OCI-LY3 (cell line): ENCODE measurements at regions not wholly inside any gene's neighbourhood (a gene's known extent, or its start where the extent isn't known, plus 50 kb on each side); places are given as distances from the start of the nearest gene placed in this dataset.

ENCODE experiments used
- H2AFZ ChIP-seq: fragments of 200-600, 300-600 bp; shearing (Covaris generic); 2 replicates; pipeline ENCODE4 v1.6.0; 2014; ENCODE audit warnings: antibody characterized with exemption, low read depth, low read length
- H3K27ac ChIP-seq: fragments of 200-600, 300-600 bp; sonication (generic); 2 replicates; pipeline ENCODE4 v1.5.1; 2014; ENCODE audit warnings: mild to moderate bottlenecking, low read length, moderate library complexity, mixed read lengths
- H3K27me3 ChIP-seq: fragments of 200-600, 300-600 bp; sonication (generic); 2 replicates; pipeline ENCODE4 v1.6.1; 2014; ENCODE audit warnings: low read depth, low read length, mixed read lengths
- H3K36me3 ChIP-seq: fragments of 200-600, 300-600 bp; sonication (generic); replicated peaks from 2 replicates; pipeline ENCODE3; 2014; ENCODE audit warnings: low read depth, low read length, mixed read lengths
- H3K4me1 ChIP-seq: fragments of 300-600, 200-600 bp; sonication (generic); 2 replicates; pipeline ENCODE4 v1.6.1; 2014; ENCODE audit warnings: low read length, mixed read lengths
- H3K4me2 ChIP-seq: fragments of 200-600, 300-600 bp; sonication (generic); 2 replicates; pipeline ENCODE4 v1.6.1; 2014; ENCODE audit warnings: low read length, mixed read lengths
- H3K4me3 ChIP-seq: fragments of 300-600, 200-600 bp; sonication (generic); 2 replicates; pipeline ENCODE4 v1.5.1; 2014; ENCODE audit warnings: antibody characterized with exemption, mild to moderate bottlenecking, low read length, moderate library complexity
- H3K79me2 ChIP-seq: fragments of 300-600, 200-600 bp; shearing (Covaris generic); 2 replicates; pipeline ENCODE4 v1.6.1; 2014; ENCODE audit warnings: mild to moderate bottlenecking, low read length, mixed read lengths
- H3K9ac ChIP-seq: fragments of 300-600, 200-600 bp; shearing (Covaris generic); 2 replicates; pipeline ENCODE4 v1.6.0; 2014; ENCODE audit warnings: mild to moderate bottlenecking, low read length, moderate library complexity
- H3K9me3 ChIP-seq: fragments of 200-600, 300-600 bp; shearing (Covaris generic); 2 replicates; pipeline ENCODE4 v1.6.1; 2014; ENCODE audit warnings: low read length, mixed read lengths; ENCODE audit not compliant: insufficient read depth
- H4K20me1 ChIP-seq: fragments of 200-600, 300-600 bp; sonication (generic); 2 replicates; pipeline ENCODE4 v1.6.1; 2016; ENCODE audit warnings: low read length, mixed read lengths; ENCODE audit not compliant: insufficient read depth
- EZH2phosphoT487 ChIP-seq: fragments of 200-600 bp; shearing (Covaris generic); IDR thresholded peaks from 2 replicates; pipeline ENCODE4 v1.6.1; 2018; ENCODE audit warnings: antibody characterized with exemption, mixed run types, low read depth
- TF ChIP-seq, protein P1 (sequence below): fragments of 200-600, 300-600 bp; sonication (generic); IDR thresholded peaks from 2 replicates; pipeline ENCODE4 v1.5.1; 2014; ENCODE audit warnings: antibody characterized with exemption, low read length, low read depth

DNA sequence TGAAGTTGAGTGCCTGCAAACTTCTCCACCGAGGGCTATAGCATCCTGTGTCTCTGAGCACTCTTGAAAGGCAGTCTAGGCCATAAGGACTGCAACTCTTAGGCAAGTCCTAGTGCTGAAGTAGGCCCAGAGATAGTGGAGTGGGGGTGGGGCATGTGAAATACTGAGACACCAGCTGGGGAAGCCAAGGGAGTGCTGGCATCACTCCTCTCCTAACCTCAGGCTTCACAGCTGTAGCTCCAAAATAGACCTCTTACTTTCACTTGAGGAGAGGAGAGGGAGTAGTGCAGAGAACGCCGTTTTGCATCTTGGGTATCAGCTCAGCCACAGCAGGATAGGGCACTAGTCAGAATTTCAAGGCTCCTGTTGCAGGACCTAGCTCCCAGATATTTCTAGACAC lies 56.2 kb upstream of the CYSLTR1 start:
- Histone ChIP-seq H3K79me2 (no peaks in the 10 kb centered on the region), H3K9me3 (no peaks in the 10 kb centered on the region), H3K4me1 (no peaks in the 10 kb centered on the region), H3K4me2 (no peak overlapping the region), H3K9ac (no peak overlapping the region), H3K4me3 (no peak overlapping the region), H4K20me1 (no peaks in the 10 kb centered on the region), H3K36me3 (no peaks in the 10 kb centered on the region), H3K27ac (no peak overlapping the region), H3K27me3 (no peaks in the 10 kb centered on the region), H2AFZ (no peak overlapping the region)
- TF ChIP-seq, protein P1, sequence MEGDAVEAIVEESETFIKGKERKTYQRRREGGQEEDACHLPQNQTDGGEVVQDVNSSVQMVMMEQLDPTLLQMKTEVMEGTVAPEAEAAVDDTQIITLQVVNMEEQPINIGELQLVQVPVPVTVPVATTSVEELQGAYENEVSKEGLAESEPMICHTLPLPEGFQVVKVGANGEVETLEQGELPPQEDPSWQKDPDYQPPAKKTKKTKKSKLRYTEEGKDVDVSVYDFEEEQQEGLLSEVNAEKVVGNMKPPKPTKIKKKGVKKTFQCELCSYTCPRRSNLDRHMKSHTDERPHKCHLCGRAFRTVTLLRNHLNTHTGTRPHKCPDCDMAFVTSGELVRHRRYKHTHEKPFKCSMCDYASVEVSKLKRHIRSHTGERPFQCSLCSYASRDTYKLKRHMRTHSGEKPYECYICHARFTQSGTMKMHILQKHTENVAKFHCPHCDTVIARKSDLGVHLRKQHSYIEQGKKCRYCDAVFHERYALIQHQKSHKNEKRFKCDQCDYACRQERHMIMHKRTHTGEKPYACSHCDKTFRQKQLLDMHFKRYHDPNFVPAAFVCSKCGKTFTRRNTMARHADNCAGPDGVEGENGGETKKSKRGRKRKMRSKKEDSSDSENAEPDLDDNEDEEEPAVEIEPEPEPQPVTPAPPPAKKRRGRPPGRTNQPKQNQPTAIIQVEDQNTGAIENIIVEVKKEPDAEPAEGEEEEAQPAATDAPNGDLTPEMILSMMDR: no peak
- TF ChIP-seq EZH2phosphoT487: no peak

- H3K27me3 ChIP-seq: no peaks in the 10 kb centered on the region
- no peak overlapping the region for H3K4me2 ChIP-seq
- no peak overlapping the region for H3K4me3 ChIP-seq
- H3K4me1 ChIP-seq: peaks cover 7% of the 10 kb centered on the region
- H4K20me1 ChIP-seq: no peaks in the 10 kb centered on the region
- no peaks in the 10 kb centered on the region for H3K79me2 ChIP-seq
- no peaks in the 10 kb centered on the region for H3K9me3 ChIP-seq
- H3K36me3 ChIP-seq: no peaks in the 10 kb centered on the region
- H3K9ac ChIP-seq: no peak overlapping the region
- TF ChIP-seq, protein P1: no peak
- no peak for TF ChIP-seq EZH2phosphoT487
- H2AFZ ChIP-seq: no peak overlapping the region
- no peak overlapping the region for H3K27ac ChIP-seq
Measured at GRCh38 chrX:78378476-78379115, 51.2 kb upstream of the CYSLTR1 start.
